SK-N-SH treated with all-trans-retinoic acid at 6 μM for 48 hours (cell line): ENCODE measurements at regions not wholly inside any gene's neighbourhood (a gene's known extent, or its start where the extent isn't known, plus 50 kb on each side); places are given as distances from the start of the nearest gene placed in this dataset.

ENCODE experiments used
- ATAC-seq: fragments of 200-7000 bp; cut with Tn5 transposase; 3 replicates; pipeline ENCODE4 v1.9.1; 2020; ENCODE audit warnings: mild to moderate bottlenecking, moderate library complexity
- ARNTL ChIP-seq: fragments of 450-650 bp; formaldehyde crosslinking; IDR thresholded peaks from 2 replicates; pipeline ENCODE4 v1.5.0; 2020; ENCODE audit warnings: low read depth, mild to moderate bottlenecking, moderate library complexity, borderline replicate concordance
- BACH2 ChIP-seq: fragments of 250-450 bp; sonication (Bioruptor Pico); IDR thresholded peaks from 2 replicates; pipeline ENCODE4 v1.9.0; 2021; ENCODE audit warnings: mild to moderate bottlenecking, borderline replicate concordance
- CSDC2 ChIP-seq: fragments of 250-450 bp; sonication (Bioruptor Pico); IDR thresholded peaks from 2 replicates; pipeline ENCODE4 v1.5.0; 2020; ENCODE audit warnings: mild to moderate bottlenecking, moderate library complexity
- CSRNP3 ChIP-seq: fragments of 250-450 bp; sonication (Bioruptor Pico); IDR thresholded peaks from 2 replicates; pipeline ENCODE4 v1.5.1; 2021; ENCODE audit warnings: mild to moderate bottlenecking, moderate library complexity
- GLIS3 ChIP-seq: fragments of 250-450 bp; sonication (Bioruptor Pico); IDR thresholded peaks from 2 replicates; pipeline ENCODE4 v1.5.0; 2020; ENCODE audit warnings: mild to moderate bottlenecking, moderate library complexity
- ISL1 ChIP-seq: fragments of 250-450 bp; sonication (Bioruptor Pico); IDR thresholded peaks from 2 replicates; pipeline ENCODE4 v2.1.2; 2022; ENCODE audit warnings: mild to moderate bottlenecking, moderate library complexity
- OSR1 ChIP-seq: fragments of 250-450 bp; sonication (Bioruptor Pico); IDR thresholded peaks from 2 replicates; pipeline ENCODE4 v1.8.0; 2022; ENCODE audit warnings: moderate library complexity, mild to moderate bottlenecking, inconsistent platforms
- PATZ1 ChIP-seq: fragments of 250-450 bp; sonication (Bioruptor Pico); IDR thresholded peaks from 2 replicates; pipeline ENCODE4 v1.8.0; 2020; ENCODE audit warnings: mild to moderate bottlenecking, moderate library complexity, borderline replicate concordance
- PPARA ChIP-seq: fragments of 250-450 bp; sonication (Bioruptor Pico); IDR thresholded peaks from 2 replicates; pipeline ENCODE4 v1.5.0; 2020; ENCODE audit warnings: mild to moderate bottlenecking, borderline replicate concordance
- RARB ChIP-seq: fragments of 250-450 bp; sonication (Bioruptor Pico); IDR thresholded peaks from 2 replicates; pipeline ENCODE4 v1.8.0; 2021; ENCODE audit warnings: mild to moderate bottlenecking, moderate library complexity
- SNAI2 ChIP-seq: fragments of 250-450 bp; sonication (Bioruptor Pico); IDR thresholded peaks from 2 replicates; pipeline ENCODE4 v1.5.0; 2020; ENCODE audit warnings: mild to moderate bottlenecking, moderate library complexity
- TCF4 ChIP-seq: fragments of 250-450 bp; sonication (Bioruptor Pico); IDR thresholded peaks from 2 replicates; pipeline ENCODE4 v1.8.0; 2021; ENCODE audit warnings: mild to moderate bottlenecking, moderate library complexity, borderline replicate concordance
- TSHZ2 ChIP-seq: fragments of 250-450 bp; sonication (Bioruptor Pico); IDR thresholded peaks from 2 replicates; pipeline ENCODE4 v1.5.0; 2020; ENCODE audit warnings: mild to moderate bottlenecking, moderate library complexity
- ZC3H10 ChIP-seq: fragments of 250-450 bp; sonication (Bioruptor Pico); IDR thresholded peaks from 2 replicates; pipeline ENCODE4 v1.5.1; 2021; ENCODE audit warnings: mild to moderate bottlenecking, moderate library complexity
- ZFP3 ChIP-seq: fragments of 250-450 bp; sonication (Bioruptor Pico); IDR thresholded peaks from 2 replicates; pipeline ENCODE4 v1.5.0; 2020; ENCODE audit warnings: mild to moderate bottlenecking, moderate library complexity
- ZFP30 ChIP-seq: fragments of 450-650 bp; formaldehyde crosslinking; IDR thresholded peaks from 2 replicates; pipeline ENCODE4 v1.5.0; 2022; ENCODE audit warnings: mild to moderate bottlenecking, moderate library complexity
- ZNF565 ChIP-seq: fragments of 450-650 bp; formaldehyde crosslinking; conservative IDR thresholded peaks from 2 replicates; pipeline ENCODE4 v1.5.0; 2020; ENCODE audit warnings: low read depth, mild to moderate bottlenecking, moderate library complexity
- ZNF70 ChIP-seq: fragments of 450-650 bp; formaldehyde crosslinking; IDR thresholded peaks from 2 replicates; pipeline ENCODE4 v1.5.0; 2020; ENCODE audit warnings: mild to moderate bottlenecking, moderate library complexity
- ZNF8 ChIP-seq: fragments of 450-650 bp; formaldehyde crosslinking; IDR thresholded peaks from 2 replicates; pipeline ENCODE4 v1.5.0; 2020; ENCODE audit warnings: mild to moderate bottlenecking, moderate library complexity

- no peak for ATAC-seq
- TF ChIP-seq ZNF8 (CRISPR knock-in tag) (no peak), ZNF70 (no peak), OSR1 (CRISPR knock-in tag) (no peak), CSRNP3 (no peak), ZNF565 (CRISPR knock-in tag) (no peak), PPARA (CRISPR knock-in tag) (no peak), PATZ1 (no peak), ZC3H10 (CRISPR knock-in tag) (no peak), CSDC2 (CRISPR knock-in tag) (no peak)
Observed at GRCh38 chr11:41845066-41845465, 385.6 kb upstream of the LRRC4C start.

- ATAC-seq, result no peak; the same call in 2 of the 3 replicates
- TF ChIP-seq CSRNP3 (no peak), CSDC2 (CRISPR knock-in tag) (no peak), TCF4 (CRISPR knock-in tag) (peak; percentile 81; the same call in 1 of the 2 replicates), RARB (no peak), TSHZ2 (CRISPR knock-in tag) (no peak; the same call in 1 of the 2 replicates), PPARA (CRISPR knock-in tag) (no peak), PATZ1 (no peak)
Observed at GRCh38 chr11:41848349-41848748, 388.9 kb upstream of the LRRC4C start.

GRCh38 chr11:41849250-41849649 lies 389.8 kb upstream of the LRRC4C start:
- no peak for ATAC-seq
- TF ChIP-seq TSHZ2 (CRISPR knock-in tag) (no peak), ARNTL (CRISPR knock-in tag) (no peak), ZFP3 (CRISPR knock-in tag) (no peak), BACH2 (CRISPR knock-in tag) (no peak), ZNF70 (no peak), OSR1 (CRISPR knock-in tag) (no peak), ZNF565 (CRISPR knock-in tag) (no peak), ISL1 (CRISPR knock-in tag) (no peak), GLIS3 (CRISPR knock-in tag) (no peak), ZFP30 (CRISPR knock-in tag) (no peak), PPARA (CRISPR knock-in tag) (no peak), SNAI2 (no peak)
